ENCODE measurements at regions not wholly inside any gene's neighbourhood (a gene's known extent, or its start where the extent isn't known, plus 50 kb on each side); places are given as distances from the start of the nearest gene placed in this dataset.

- H3K27ac ChIP-seq = no peak overlapping the region
- no peaks in the 10 kb centered on the region for H3K27me3 ChIP-seq
- no peak for DNase-seq
- no peaks in the 10 kb centered on the region for H3K9me3 ChIP-seq
- TF ChIP-seq CTCF (IDR thresholded peaks at IDR 0.05) = no peak
- no peak for TF ChIP-seq POLR2A (IDR thresholded peaks at IDR 0.05)
- no peaks in the 10 kb centered on the region for H3K4me1 ChIP-seq
- 88 to 95% methylated on average over 3 of the region's 3 CpGs for WGBS, 2 donors
- H3K36me3 ChIP-seq = no peaks in the 10 kb centered on the region
- no peak overlapping the region for H3K4me3 ChIP-seq (replicated peaks in 1 of 3)
- intact Hi-C loops (cut with DNase I) = no loop called here
Measured at GRCh38 chr12:31210104-31210503, 115.8 kb downstream of the SINHCAF start.

- no peak for DNase-seq
- no peaks in the 10 kb centered on the region for H3K27me3 ChIP-seq
- peaks cover under 1 to 4% of the 10 kb centered on the region in 2 donors for H3K4me1 ChIP-seq
- 94 to 98% methylated on average over 1 of the region's 1 CpG for WGBS, 2 donors
- H3K9me3 ChIP-seq = no peaks in the 10 kb centered on the region
- intact Hi-C loops (cut with DNase I) = no loop called here
- H3K36me3 ChIP-seq = no peaks in the 10 kb centered on the region
- no peak overlapping the region for H3K27ac ChIP-seq
- TF ChIP-seq POLR2A (IDR thresholded peaks at IDR 0.05) (no peak), CTCF (IDR thresholded peaks at IDR 0.05) (no peak)
- no peak overlapping the region for H3K4me3 ChIP-seq (replicated peaks in 1 of 3)
Measured at GRCh38 chr12:31210541-31210940, 115.4 kb downstream of the SINHCAF start.

- Histone ChIP-seq H3K36me3 (no peaks in the 10 kb centered on the region), H3K9me3 (no peaks in the 10 kb centered on the region), H3K4me3 (replicated peaks in 1 of 3) (no peak overlapping the region), H3K4me1 (peaks cover 7 to 9% of the 10 kb centered on the region in 2 donors), H3K27me3 (no peaks in the 10 kb centered on the region), H3K27ac (no peak overlapping the region)
- TF ChIP-seq POLR2A (IDR thresholded peaks at IDR 0.05) (no peak), CTCF (IDR thresholded peaks at IDR 0.05) (no peak)
- 85 to 89% methylated on average over 7 of the region's 7 CpGs for WGBS, 2 donors
- intact Hi-C loops (cut with DNase I) = no loop called here
- no peak for DNase-seq
Measured at GRCh38 chr12:31214626-31215517, 111.1 kb downstream of the SINHCAF start.

- Histone ChIP-seq H3K9me3 (no peaks in the 10 kb centered on the region), H3K4me1 (peaks cover 7 to 9% of the 10 kb centered on the region in 2 donors), H3K27ac (no peak overlapping the region), H3K27me3 (no peaks in the 10 kb centered on the region), H3K36me3 (no peaks in the 10 kb centered on the region), H3K4me3 (replicated peaks in 1 of 3) (no peak overlapping the region)
- intact Hi-C loops (cut with DNase I) = no loop called here
- peak; percentile 86 to 90 for DNase-seq
- 31 to 54% methylated on average over 5 of the region's 6 CpGs for WGBS, 2 donors
- no peak for TF ChIP-seq POLR2A (IDR thresholded peaks at IDR 0.05)
- peak in 2 of 6 experiments; percentile 32 to 41 for TF ChIP-seq CTCF (IDR thresholded peaks at IDR 0.05)
Measured at GRCh38 chr12:31215518-31216232, 110.3 kb downstream of the SINHCAF start.

- Histone ChIP-seq H3K4me1 (peaks cover 7 to 9% of the 10 kb centered on the region in 2 donors), H3K4me3 (replicated peaks in 1 of 3) (no peak overlapping the region), H3K36me3 (no peaks in the 10 kb centered on the region), H3K27ac (no peak overlapping the region), H3K27me3 (no peaks in the 10 kb centered on the region), H3K9me3 (no peaks in the 10 kb centered on the region)
- no peak for DNase-seq
- 80 to 81% methylated on average over 2 of the region's 2 CpGs for WGBS, 2 donors
- intact Hi-C loops (cut with DNase I) = no loop called here
- TF ChIP-seq POLR2A (IDR thresholded peaks at IDR 0.05) (no peak), CTCF (IDR thresholded peaks at IDR 0.05) (no peak)
Measured at GRCh38 chr12:31216479-31216878, 109.5 kb downstream of the SINHCAF start.
